Natural killer cell (primary cell): ENCODE measurements at regions not wholly inside any gene's neighbourhood (a gene's known extent, or its start where the extent isn't known, plus 50 kb on each side); places are given as distances from the start of the nearest gene placed in this dataset.

Source experiments
- ATAC-seq, 3 donors: fragments of 150-1000 bp in 2 of 3; fragments of 200-7000 bp in 1 of 3; cut with Tn5 transposase; 1 replicate in 1 of 3; 2 replicates in 2 of 3; pipeline ENCODE4 v1.10.0; 2021; ENCODE audit warnings: mild to moderate bottlenecking in 2 of 3, moderate library complexity in 2 of 3
- DNase-seq, 2 donors: peaks; one replicate each; pipeline versions ENCODE4 v3.0.0 to v3.0.0-alpha.2; 2013 to 2021; ENCODE audit warnings: mixed read lengths in 1 of 2
- H3K27ac ChIP-seq: one replicate; pipeline ENCODE4 v1.5.1; 2013; ENCODE audit warnings: mild to moderate bottlenecking, low read length
- H3K27me3 ChIP-seq: one replicate; pipeline ENCODE4 v1.6.1; 2013; ENCODE audit warnings: low read length; ENCODE audit not compliant: control insufficient read depth, insufficient read depth
- H3K36me3 ChIP-seq: one replicate; pipeline ENCODE4 v1.6.1; 2013; ENCODE audit warnings: low read length; ENCODE audit not compliant: control insufficient read depth, insufficient read depth
- H3K4me1 ChIP-seq: one replicate; pipeline ENCODE4 v1.6.1; 2013; ENCODE audit warnings: low read length; ENCODE audit not compliant: control insufficient read depth, insufficient read depth
- H3K4me3 ChIP-seq: one replicate; pipeline ENCODE4 v1.5.1; 2013; ENCODE audit warnings: low read length
- H3K9me3 ChIP-seq: one replicate; pipeline ENCODE4 v1.6.1; 2013; ENCODE audit warnings: low read length; ENCODE audit not compliant: control insufficient read depth, insufficient read depth
- H3K27ac Mint-ChIP-seq, 2 donors: one replicate each; pipeline ENCODE4 v1.8.0; 2022; ENCODE audit warnings: mild to moderate bottlenecking in 2 of 2, mixed read lengths in 2 of 2, moderate library complexity in 1 of 2
- H3K27me3 Mint-ChIP-seq, 2 donors: one replicate each; pipeline ENCODE4 v1.8.0; 2022; ENCODE audit warnings: low read depth in 2 of 2, mixed read lengths in 2 of 2
- H3K36me3 Mint-ChIP-seq: one replicate; pipeline ENCODE4 v1.8.0; 2022; ENCODE audit warnings: mixed read lengths
- H3K4me1 Mint-ChIP-seq, 2 donors: one replicate each; pipeline ENCODE4 v1.8.0; 2022; ENCODE audit warnings: mixed read lengths in 2 of 2
- H3K4me3 Mint-ChIP-seq: one replicate; pipeline ENCODE4 v1.8.0; 2022; ENCODE audit warnings: mild to moderate bottlenecking, moderate library complexity, mixed read lengths
- H3K9me3 Mint-ChIP-seq, 2 donors: one replicate each; pipeline ENCODE4 v1.8.0; 2022; ENCODE audit warnings: mixed read lengths in 2 of 2
- WGBS: methylation state at CpG from one replicate; pipeline ENCODE4 v1.1.7; 2013; ENCODE audit warnings: missing lambda C conversion rate; ENCODE audit not compliant: insufficient coverage; 5-methylcytosine and 5-hydroxymethylcytosine counted together
- intact Hi-C: fragments of 100-400 bp; cut with micrococcal nuclease; formaldehyde crosslinking; loops from one replicate; pipeline ENCODE4 v1.14.2; 2022
- TF ChIP-seq, protein P1 (sequence below): fragments of 200-600 bp; IDR thresholded peaks from one replicate; pipeline ENCODE4 v1.8.0; 2022; ENCODE audit warnings: antibody characterized with exemption

DNA sequence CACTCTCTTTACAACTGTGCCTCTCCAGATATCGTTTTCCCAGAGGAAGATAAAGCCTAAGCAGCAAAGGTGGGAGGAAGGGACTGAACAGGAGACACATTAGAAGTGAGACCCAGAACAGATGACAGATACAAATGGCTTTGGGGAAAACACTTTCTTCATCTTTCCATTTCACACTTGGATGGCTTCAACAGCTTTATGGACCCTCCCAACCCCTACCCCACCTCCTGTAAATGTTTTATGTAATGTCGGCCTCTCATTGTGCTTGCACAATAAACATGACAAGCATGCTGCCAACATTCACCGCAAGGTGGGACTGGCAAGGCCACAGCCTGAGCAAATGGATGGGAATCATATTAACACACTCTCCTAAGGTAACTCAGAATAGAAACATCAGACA lies 1088.6 kb downstream of the TUSC7 start:
- Mint-ChIP-seq H3K27me3 (no peaks in the 10 kb centered on the region), H3K9me3 (peaks cover 7 to 10% of the 10 kb centered on the region in 2 donors)
- WGBS = 86% methylated on average over 2 of the region's 3 CpGs

DNA sequence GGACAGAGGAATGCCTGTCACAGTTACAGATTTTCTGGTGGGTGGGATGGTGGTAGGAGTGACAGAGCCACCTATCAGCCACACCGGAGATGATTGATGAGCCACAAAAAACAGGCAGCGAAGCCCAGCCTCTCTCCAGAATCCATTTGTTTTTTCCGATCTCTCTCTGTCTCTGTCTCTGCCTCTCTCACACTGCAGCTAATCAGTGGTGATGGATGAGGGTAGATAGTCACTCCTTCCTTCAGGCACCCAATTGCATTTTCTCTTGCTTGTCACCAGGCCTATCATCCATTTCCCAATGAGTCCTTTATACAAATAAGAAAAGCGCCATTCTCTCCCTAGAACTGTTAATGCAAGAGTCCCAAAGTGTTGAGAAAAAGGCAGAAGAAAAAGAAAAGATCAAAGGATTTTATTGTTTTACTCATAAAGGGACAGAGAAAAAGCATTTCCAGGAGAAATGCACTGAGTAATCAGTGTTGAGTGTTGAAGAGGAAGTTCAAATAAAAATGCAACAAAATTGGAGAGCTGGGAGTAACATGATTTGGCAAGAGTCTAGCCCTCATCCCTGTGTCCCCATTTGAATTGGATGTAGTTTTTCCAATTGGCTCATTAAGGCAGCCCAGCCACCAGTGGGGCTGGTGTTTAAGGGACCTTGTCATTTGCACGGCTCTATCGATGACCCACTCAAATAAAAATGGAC lies 1089.3 kb downstream of the TUSC7 start:
- Histone ChIP-seq H3K36me3 (no peaks in the 10 kb centered on the region), H3K4me3 (no peak overlapping the region), H3K27ac (no peak overlapping the region), H3K4me1 (no peaks in the 10 kb centered on the region), H3K27me3 (no peaks in the 10 kb centered on the region), H3K9me3 (no peaks in the 10 kb centered on the region)
- TF ChIP-seq, protein P1, sequence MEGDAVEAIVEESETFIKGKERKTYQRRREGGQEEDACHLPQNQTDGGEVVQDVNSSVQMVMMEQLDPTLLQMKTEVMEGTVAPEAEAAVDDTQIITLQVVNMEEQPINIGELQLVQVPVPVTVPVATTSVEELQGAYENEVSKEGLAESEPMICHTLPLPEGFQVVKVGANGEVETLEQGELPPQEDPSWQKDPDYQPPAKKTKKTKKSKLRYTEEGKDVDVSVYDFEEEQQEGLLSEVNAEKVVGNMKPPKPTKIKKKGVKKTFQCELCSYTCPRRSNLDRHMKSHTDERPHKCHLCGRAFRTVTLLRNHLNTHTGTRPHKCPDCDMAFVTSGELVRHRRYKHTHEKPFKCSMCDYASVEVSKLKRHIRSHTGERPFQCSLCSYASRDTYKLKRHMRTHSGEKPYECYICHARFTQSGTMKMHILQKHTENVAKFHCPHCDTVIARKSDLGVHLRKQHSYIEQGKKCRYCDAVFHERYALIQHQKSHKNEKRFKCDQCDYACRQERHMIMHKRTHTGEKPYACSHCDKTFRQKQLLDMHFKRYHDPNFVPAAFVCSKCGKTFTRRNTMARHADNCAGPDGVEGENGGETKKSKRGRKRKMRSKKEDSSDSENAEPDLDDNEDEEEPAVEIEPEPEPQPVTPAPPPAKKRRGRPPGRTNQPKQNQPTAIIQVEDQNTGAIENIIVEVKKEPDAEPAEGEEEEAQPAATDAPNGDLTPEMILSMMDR = no peak
- H3K4me1 Mint-ChIP-seq = no peaks in the 10 kb centered on the region
- DNase-seq (no peak), ATAC-seq (no peak)
- H3K36me3 Mint-ChIP-seq = no peaks in the 10 kb centered on the region
- peaks cover 7 to 10% of the 10 kb centered on the region in 2 donors for H3K9me3 Mint-ChIP-seq
- H3K27me3 Mint-ChIP-seq = no peaks in the 10 kb centered on the region
- no peak overlapping the region for H3K4me3 Mint-ChIP-seq
- no peak overlapping the region for H3K27ac Mint-ChIP-seq
- intact Hi-C loops = no loop called here
- 88% methylated on average over 5 of the region's 6 CpGs for WGBS

More for the DNA sequence above, 1088.6 kb downstream of the TUSC7 start:
- Mint-ChIP-seq H3K4me3 (no peak overlapping the region), H3K4me1 (no peaks in the 10 kb centered on the region), H3K36me3 (no peaks in the 10 kb centered on the region), H3K27ac (no peak overlapping the region)
- no peaks in the 10 kb centered on the region for H3K27me3 ChIP-seq
- no peaks in the 10 kb centered on the region for H3K9me3 ChIP-seq
- no peak for ATAC-seq
- no peaks in the 10 kb centered on the region for H3K4me1 ChIP-seq
- TF ChIP-seq, protein P1 = no peak
- no peak overlapping the region for H3K27ac ChIP-seq
- DNase-seq = no peak
- H3K36me3 ChIP-seq = no peaks in the 10 kb centered on the region
- intact Hi-C loops = no loop called here
- H3K4me3 ChIP-seq = no peak overlapping the region

DNA sequence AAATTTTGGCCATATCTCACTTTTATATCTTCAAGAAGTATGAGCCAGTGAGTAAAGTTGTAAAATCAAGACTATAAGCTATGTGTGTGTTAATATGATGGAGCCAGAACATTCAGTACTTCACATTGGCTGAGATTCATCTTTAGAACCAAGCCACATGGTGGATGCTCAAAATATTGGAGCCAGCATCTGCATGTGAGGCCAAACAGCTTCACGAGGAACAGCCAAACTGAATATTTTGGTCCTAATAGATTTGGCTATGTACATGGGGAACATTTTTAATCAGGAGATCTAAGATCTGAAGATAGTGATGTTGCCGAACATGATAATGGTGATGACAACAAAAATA lies 1089.8 kb downstream of the TUSC7 start:
- no peaks in the 10 kb centered on the region for H3K4me1 Mint-ChIP-seq
- intact Hi-C loops = no loop called here
- Histone ChIP-seq H3K27me3 (no peaks in the 10 kb centered on the region), H3K4me3 (no peak overlapping the region), H3K9me3 (no peaks in the 10 kb centered on the region), H3K36me3 (no peaks in the 10 kb centered on the region), H3K4me1 (no peaks in the 10 kb centered on the region), H3K27ac (no peak overlapping the region)
- peaks cover 6 to 7% of the 10 kb centered on the region in 2 donors for H3K9me3 Mint-ChIP-seq
- no peaks in the 10 kb centered on the region for H3K27me3 Mint-ChIP-seq
- H3K36me3 Mint-ChIP-seq = no peaks in the 10 kb centered on the region
- DNase-seq (no peak), ATAC-seq (no peak)
- TF ChIP-seq, protein P1 = no peak
- no peak overlapping the region for H3K4me3 Mint-ChIP-seq
- 94% methylated on average over 2 of the region's 2 CpGs for whole genome bisulfite sequencing
- H3K27ac Mint-ChIP-seq = no peak overlapping the region

DNA sequence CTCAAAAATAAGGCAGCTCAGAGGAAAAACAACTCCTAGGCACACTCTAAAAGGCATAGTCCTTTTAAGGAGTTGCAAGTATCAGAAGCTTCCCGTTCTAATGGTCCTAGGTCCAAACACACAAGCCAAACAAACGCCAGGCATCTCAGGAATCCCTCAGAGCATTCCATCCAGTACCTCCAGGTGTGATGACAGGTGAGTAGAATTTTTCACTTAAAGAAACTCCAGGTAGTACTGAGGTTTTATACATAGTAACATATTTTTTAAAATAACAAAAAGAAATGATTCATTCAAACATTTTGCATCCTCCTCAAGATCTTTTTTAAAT lies 1092.3 kb downstream of the TUSC7 start:
- Histone ChIP-seq H3K27me3 (no peaks in the 10 kb centered on the region), H3K36me3 (no peaks in the 10 kb centered on the region), H3K4me3 (no peak overlapping the region), H3K27ac (no peak overlapping the region), H3K9me3 (no peaks in the 10 kb centered on the region), H3K4me1 (no peaks in the 10 kb centered on the region)
- Mint-ChIP-seq H3K27me3 (no peaks in the 10 kb centered on the region), H3K9me3 (peaks cover 7 to 9% of the 10 kb centered on the region in 2 donors), H3K36me3 (no peaks in the 10 kb centered on the region), H3K4me3 (no peak overlapping the region), H3K27ac (no peak overlapping the region), H3K4me1 (no peaks in the 10 kb centered on the region)
- ATAC-seq = no peak
- intact Hi-C loops = no loop called here
- 63% methylated on average over 1 of the region's 2 CpGs for WGBS
- DNase-seq = no peak
- TF ChIP-seq, protein P1 = no peak
